ENCODE measurements at regions not wholly inside any gene's neighbourhood (a gene's known extent, or its start where the extent isn't known, plus 50 kb on each side); places are given as distances from the start of the nearest gene placed in this dataset.

GRCh38 chr13:87779426-87779825, 108.3 kb downstream of the SLITRK5 start:
- intact Hi-C loops (cut with micrococcal nuclease) = no loop called here
- 0% methylated on average over 1 of the region's 1 CpG for WGBS (ENCODE audit: insufficient coverage, low coverage, missing lambda C conversion rate)
- in situ Hi-C loops (cut with MboI) = no loop called here

More at GRCh38 chr13:87779426-87779825, 108.3 kb downstream of the SLITRK5 start:
- no peak overlapping the region for H2AFZ ChIP-seq (ENCODE audit: low read depth, low read length)
- DNase-seq (ENCODE audit: extremely low read depth in 1 of 4, low spot score in 3 of 4) (no peak), FAIRE-seq (no peak), ATAC-seq (no peak)
- no peaks in the 10 kb centered on the region for H3K9me3 ChIP-seq (replicated peaks; ENCODE audit: control insufficient read depth, insufficient read depth, low read depth, low read length)
- H3K9ac ChIP-seq (ENCODE audit: insufficient read depth in 1 of 2, low read depth in 2 of 2, low read length in 2 of 2) = no peak overlapping the region
- H3K4me3 ChIP-seq = no peak overlapping the region
- TF ChIP-seq PATZ1 (CRISPR knock-in tag; IDR thresholded peaks at IDR 0.05; ENCODE audit: borderline replicate concordance) (no peak), HDAC1 (IDR thresholded peaks at IDR 0.05) (no peak), POLR2H (tag; IDR thresholded peaks at IDR 0.05; ENCODE audit: low read depth) (no peak)
- H3K27me3 ChIP-seq (ENCODE audit: control insufficient read depth in 2 of 2, insufficient read depth in 2 of 2, low read length in 2 of 2) = no peaks in the 10 kb centered on the region
- ChIA-PET POLR2A (no interaction called here), CTCF (ENCODE audit: low intra/inter-chr PET ratio) (no interaction called here)
- H3K4me1 ChIP-seq (replicated peaks in 1 of 2; ENCODE audit: control insufficient read depth in 2 of 2, insufficient read depth in 2 of 2, low read length in 2 of 2) = no peaks in the 10 kb centered on the region
- H4K20me1 ChIP-seq (replicated peaks; ENCODE audit: control insufficient read depth, insufficient read depth, low read length) = no peaks in the 10 kb centered on the region
- no peaks in the 10 kb centered on the region for H3K36me3 ChIP-seq (ENCODE audit: control insufficient read depth, insufficient read depth, low read length)
- H3K79me2 ChIP-seq (ENCODE audit: control insufficient read depth, insufficient read depth, low read length) = no peaks in the 10 kb centered on the region
- BruUV-seq (replicated peaks) = no TSS peak
- no peak overlapping the region for H3K4me2 ChIP-seq (ENCODE audit: insufficient read depth, low read length)
- H3K9me1 ChIP-seq (ENCODE audit: control insufficient read depth, insufficient read depth, low read length) = no peaks in the 10 kb centered on the region
- no peak overlapping the region for H3K27ac ChIP-seq (ENCODE audit: extremely low read depth, low read depth, low read length)

Measured in K562 (cell line).